ENCODE measurements at regions not wholly inside any gene's neighbourhood (a gene's known extent, or its start where the extent isn't known, plus 50 kb on each side); places are given as distances from the start of the nearest gene placed in this dataset.

GRCh38 chr7:155222061-155222460 is 75.6 kb upstream of the INSIG1 start:
- no peaks in the 10 kb centered on the region for H3K36me3 ChIP-seq (ENCODE audit: insufficient read depth)
- no peaks in the 10 kb centered on the region for H3K79me2 ChIP-seq (ENCODE audit: insufficient read depth, low read depth)
- no peaks in the 10 kb centered on the region for H3K4me1 ChIP-seq (ENCODE audit: low read depth, poor library complexity, severe bottlenecking)
- TF ChIP-seq CTCF (conservative IDR thresholded peaks at IDR 0.05; ENCODE audit: low read depth, low read length): no peak
- H3K4me2 ChIP-seq: no peak overlapping the region
- H3K27me3 ChIP-seq (ENCODE audit: insufficient read depth, low read depth): no peaks in the 10 kb centered on the region; the same call in 1 of the 2 replicates
- H2AFZ ChIP-seq (ENCODE audit: low read depth): no peak overlapping the region
- H3K27ac ChIP-seq: no peak overlapping the region
- no peak overlapping the region for H3K9ac ChIP-seq
- no peaks in the 10 kb centered on the region for H4K20me1 ChIP-seq (ENCODE audit: insufficient read depth)
- no peak overlapping the region for H3K4me3 ChIP-seq (IDR thresholded peaks at IDR 0.05; ENCODE audit: insufficient read depth, low read depth, low read length)

GRCh38 chr7:155222573-155222972 is 75.1 kb upstream of the INSIG1 start:
- Histone ChIP-seq H3K79me2 (ENCODE audit: insufficient read depth, low read depth) (no peaks in the 10 kb centered on the region), H3K36me3 (ENCODE audit: insufficient read depth) (no peaks in the 10 kb centered on the region), H3K4me1 (ENCODE audit: low read depth, poor library complexity, severe bottlenecking) (no peaks in the 10 kb centered on the region), H4K20me1 (ENCODE audit: insufficient read depth) (no peaks in the 10 kb centered on the region), H3K4me3 (IDR thresholded peaks at IDR 0.05; ENCODE audit: insufficient read depth, low read depth, low read length) (no peak overlapping the region), H3K27me3 (ENCODE audit: insufficient read depth, low read depth) (no peaks in the 10 kb centered on the region; the same call in 1 of the 2 replicates), H3K27ac (no peak overlapping the region), H3K4me2 (no peak overlapping the region), H3K9ac (no peak overlapping the region), H2AFZ (ENCODE audit: low read depth) (no peak overlapping the region)
- TF ChIP-seq CTCF (conservative IDR thresholded peaks at IDR 0.05; ENCODE audit: low read depth, low read length): no peak

- Histone ChIP-seq H4K20me1 (ENCODE audit: insufficient read depth) (no peaks in the 10 kb centered on the region), H3K4me2 (no peak overlapping the region)
- no peak for TF ChIP-seq CTCF (conservative IDR thresholded peaks at IDR 0.05; ENCODE audit: low read depth, low read length)
These were observed 74.7 kb upstream of the INSIG1 start for GRCh38 chr7:155223021-155223420.

GRCh38 chr7:155223503-155223902 is 74.2 kb upstream of the INSIG1 start:
- H3K4me2 ChIP-seq: no peak overlapping the region
- H3K4me1 ChIP-seq (ENCODE audit: low read depth, poor library complexity, severe bottlenecking): no peaks in the 10 kb centered on the region
- no peaks in the 10 kb centered on the region; the same call in 1 of the 2 replicates for H3K27me3 ChIP-seq (ENCODE audit: insufficient read depth, low read depth)
- H2AFZ ChIP-seq (ENCODE audit: low read depth): no peak overlapping the region
- H4K20me1 ChIP-seq (ENCODE audit: insufficient read depth): no peaks in the 10 kb centered on the region
- no peaks in the 10 kb centered on the region for H3K36me3 ChIP-seq (ENCODE audit: insufficient read depth)
- no peak overlapping the region for H3K4me3 ChIP-seq (IDR thresholded peaks at IDR 0.05; ENCODE audit: insufficient read depth, low read depth, low read length)
- no peak overlapping the region for H3K9ac ChIP-seq
- no peak for TF ChIP-seq CTCF (conservative IDR thresholded peaks at IDR 0.05; ENCODE audit: low read depth, low read length)
- no peaks in the 10 kb centered on the region for H3K79me2 ChIP-seq (ENCODE audit: insufficient read depth, low read depth)
- no peak overlapping the region for H3K27ac ChIP-seq

More at GRCh38 chr7:155223021-155223420, 74.7 kb upstream of the INSIG1 start:
- Histone ChIP-seq H2AFZ (ENCODE audit: low read depth) (no peak overlapping the region), H3K27ac (no peak overlapping the region), H3K27me3 (ENCODE audit: insufficient read depth, low read depth) (no peaks in the 10 kb centered on the region; the same call in 1 of the 2 replicates), H3K36me3 (ENCODE audit: insufficient read depth) (no peaks in the 10 kb centered on the region), H3K79me2 (ENCODE audit: insufficient read depth, low read depth) (no peaks in the 10 kb centered on the region), H3K4me3 (IDR thresholded peaks at IDR 0.05; ENCODE audit: insufficient read depth, low read depth, low read length) (no peak overlapping the region), H3K9ac (no peak overlapping the region), H3K4me1 (ENCODE audit: low read depth, poor library complexity, severe bottlenecking) (no peaks in the 10 kb centered on the region)

All from KMS-11 (cell line).